ENCODE measurements at regions not wholly inside any gene's neighbourhood (a gene's known extent, or its start where the extent isn't known, plus 50 kb on each side); places are given as distances from the start of the nearest gene placed in this dataset.

DNA sequence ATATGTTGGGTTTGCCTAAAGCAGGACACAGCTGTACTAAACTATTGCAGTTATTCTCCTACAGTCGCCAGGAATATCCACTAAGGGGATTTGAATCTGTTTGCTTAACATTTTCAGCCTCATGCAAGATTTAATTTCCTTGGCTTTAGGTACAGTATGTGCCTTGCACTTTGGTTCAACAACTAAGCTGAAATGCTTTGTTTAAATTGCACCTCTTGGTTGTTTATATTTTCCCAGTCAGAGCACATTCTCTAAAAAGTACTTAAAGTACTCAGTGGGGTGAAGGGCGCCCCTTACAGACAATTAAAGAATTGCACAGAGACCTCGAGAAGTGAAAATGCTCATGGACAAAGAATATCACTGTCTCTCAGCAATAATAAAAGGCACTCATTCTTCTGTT lies 107.8 kb upstream of the MTNR1B start:
- no peak for TF ChIP-seq EGR1 (IDR thresholded peaks at IDR 0.05)
- no peak for TF ChIP-seq YY1 (IDR thresholded peaks at IDR 0.05; ENCODE audit: low read depth)
- no peak for TF ChIP-seq CREB1 (IDR thresholded peaks at IDR 0.05; ENCODE audit: low read depth)
- no peak for TF ChIP-seq FOXM1 (IDR thresholded peaks at IDR 0.05; ENCODE audit: borderline replicate concordance, low read depth)
- TF ChIP-seq CEBPB (IDR thresholded peaks at IDR 0.05): no peak
- TF ChIP-seq, protein P1, sequence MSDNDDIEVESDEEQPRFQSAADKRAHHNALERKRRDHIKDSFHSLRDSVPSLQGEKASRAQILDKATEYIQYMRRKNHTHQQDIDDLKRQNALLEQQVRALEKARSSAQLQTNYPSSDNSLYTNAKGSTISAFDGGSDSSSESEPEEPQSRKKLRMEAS (IDR thresholded peaks at IDR 0.05): no peak
- TF ChIP-seq, protein P2, sequence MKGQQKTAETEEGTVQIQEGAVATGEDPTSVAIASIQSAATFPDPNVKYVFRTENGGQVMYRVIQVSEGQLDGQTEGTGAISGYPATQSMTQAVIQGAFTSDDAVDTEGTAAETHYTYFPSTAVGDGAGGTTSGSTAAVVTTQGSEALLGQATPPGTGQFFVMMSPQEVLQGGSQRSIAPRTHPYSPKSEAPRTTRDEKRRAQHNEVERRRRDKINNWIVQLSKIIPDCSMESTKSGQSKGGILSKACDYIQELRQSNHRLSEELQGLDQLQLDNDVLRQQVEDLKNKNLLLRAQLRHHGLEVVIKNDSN (IDR thresholded peaks at IDR 0.05): no peak
- TF ChIP-seq, protein P3, sequence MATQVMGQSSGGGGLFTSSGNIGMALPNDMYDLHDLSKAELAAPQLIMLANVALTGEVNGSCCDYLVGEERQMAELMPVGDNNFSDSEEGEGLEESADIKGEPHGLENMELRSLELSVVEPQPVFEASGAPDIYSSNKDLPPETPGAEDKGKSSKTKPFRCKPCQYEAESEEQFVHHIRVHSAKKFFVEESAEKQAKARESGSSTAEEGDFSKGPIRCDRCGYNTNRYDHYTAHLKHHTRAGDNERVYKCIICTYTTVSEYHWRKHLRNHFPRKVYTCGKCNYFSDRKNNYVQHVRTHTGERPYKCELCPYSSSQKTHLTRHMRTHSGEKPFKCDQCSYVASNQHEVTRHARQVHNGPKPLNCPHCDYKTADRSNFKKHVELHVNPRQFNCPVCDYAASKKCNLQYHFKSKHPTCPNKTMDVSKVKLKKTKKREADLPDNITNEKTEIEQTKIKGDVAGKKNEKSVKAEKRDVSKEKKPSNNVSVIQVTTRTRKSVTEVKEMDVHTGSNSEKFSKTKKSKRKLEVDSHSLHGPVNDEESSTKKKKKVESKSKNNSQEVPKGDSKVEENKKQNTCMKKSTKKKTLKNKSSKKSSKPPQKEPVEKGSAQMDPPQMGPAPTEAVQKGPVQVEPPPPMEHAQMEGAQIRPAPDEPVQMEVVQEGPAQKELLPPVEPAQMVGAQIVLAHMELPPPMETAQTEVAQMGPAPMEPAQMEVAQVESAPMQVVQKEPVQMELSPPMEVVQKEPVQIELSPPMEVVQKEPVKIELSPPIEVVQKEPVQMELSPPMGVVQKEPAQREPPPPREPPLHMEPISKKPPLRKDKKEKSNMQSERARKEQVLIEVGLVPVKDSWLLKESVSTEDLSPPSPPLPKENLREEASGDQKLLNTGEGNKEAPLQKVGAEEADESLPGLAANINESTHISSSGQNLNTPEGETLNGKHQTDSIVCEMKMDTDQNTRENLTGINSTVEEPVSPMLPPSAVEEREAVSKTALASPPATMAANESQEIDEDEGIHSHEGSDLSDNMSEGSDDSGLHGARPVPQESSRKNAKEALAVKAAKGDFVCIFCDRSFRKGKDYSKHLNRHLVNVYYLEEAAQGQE (IDR thresholded peaks at IDR 0.05; ENCODE audit: low read depth): no peak
- TF ChIP-seq ZBTB7A (IDR thresholded peaks at IDR 0.05; ENCODE audit: low read depth): no peak
- no peak for TF ChIP-seq NFIC (IDR thresholded peaks at IDR 0.05)
- TF ChIP-seq RAD21 (IDR thresholded peaks at IDR 0.05; ENCODE audit: low read depth): no peak

DNA sequence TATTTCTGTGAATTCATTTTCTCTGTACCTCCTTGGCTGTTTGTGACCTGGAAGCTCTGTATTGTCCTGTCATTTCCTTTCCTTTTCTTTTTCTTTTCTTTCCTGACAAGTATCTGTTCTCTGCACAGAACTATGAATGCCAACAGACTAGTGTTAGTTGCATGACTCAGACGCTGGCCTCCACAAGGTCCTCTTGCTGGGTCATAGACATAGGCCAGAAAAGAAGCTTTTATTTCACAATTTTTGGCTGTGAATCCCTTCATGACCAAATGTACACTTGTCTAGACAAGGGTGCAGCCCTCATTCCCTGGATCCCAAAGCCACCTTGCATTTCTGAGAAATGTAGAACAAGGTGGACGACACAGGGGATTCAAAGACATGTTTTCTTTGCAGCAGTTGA lies 104.1 kb upstream of the MTNR1B start:
- TF ChIP-seq FOXM1 (IDR thresholded peaks at IDR 0.05; ENCODE audit: borderline replicate concordance, low read depth): no peak
- no peak for TF ChIP-seq EP300 (IDR thresholded peaks at IDR 0.05; ENCODE audit: borderline replicate concordance)
- TF ChIP-seq YY1 (IDR thresholded peaks at IDR 0.05; ENCODE audit: low read depth): no peak
- TF ChIP-seq EGR1 (IDR thresholded peaks at IDR 0.05): no peak
- no peak for TF ChIP-seq TEAD4 (IDR thresholded peaks at IDR 0.05)
- TF ChIP-seq NFIC (IDR thresholded peaks at IDR 0.05): no peak
- TF ChIP-seq, protein P1 (IDR thresholded peaks at IDR 0.05): no peak
- TF ChIP-seq, protein P2 (IDR thresholded peaks at IDR 0.05): no peak
- no peak for TF ChIP-seq CREB1 (IDR thresholded peaks at IDR 0.05; ENCODE audit: low read depth)

DNA sequence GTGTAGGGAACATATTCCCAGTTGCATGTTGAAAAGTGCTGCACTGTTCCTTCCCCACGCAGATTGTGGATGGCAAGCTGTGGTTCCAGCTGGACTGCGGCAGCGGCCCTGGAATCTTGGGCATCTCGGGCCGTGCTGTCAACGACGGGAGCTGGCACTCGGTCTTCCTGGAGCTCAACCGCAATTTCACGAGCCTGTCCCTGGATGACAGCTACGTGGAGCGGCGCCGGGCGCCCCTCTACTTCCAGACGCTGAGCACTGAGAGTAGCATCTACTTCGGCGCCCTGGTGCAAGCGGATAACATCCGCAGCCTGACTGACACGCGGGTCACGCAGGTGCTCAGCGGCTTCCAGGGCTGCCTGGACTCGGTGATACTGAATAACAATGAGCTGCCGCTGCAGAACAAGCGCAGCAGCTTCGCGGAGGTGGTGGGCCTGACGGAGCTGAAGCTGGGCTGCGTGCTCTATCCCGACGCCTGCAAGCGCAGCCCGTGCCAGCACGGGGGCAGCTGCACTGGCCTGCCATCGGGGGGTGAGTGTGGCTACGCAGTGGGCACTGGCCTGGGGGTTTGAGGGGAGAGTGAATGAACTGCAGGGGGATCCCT lies 102.7 kb upstream of the MTNR1B start:
- TF ChIP-seq TEAD4 (IDR thresholded peaks at IDR 0.05): no peak
- TF ChIP-seq EP300 (IDR thresholded peaks at IDR 0.05; ENCODE audit: borderline replicate concordance): no peak
- no peak for TF ChIP-seq NFIC (IDR thresholded peaks at IDR 0.05)

DNA sequence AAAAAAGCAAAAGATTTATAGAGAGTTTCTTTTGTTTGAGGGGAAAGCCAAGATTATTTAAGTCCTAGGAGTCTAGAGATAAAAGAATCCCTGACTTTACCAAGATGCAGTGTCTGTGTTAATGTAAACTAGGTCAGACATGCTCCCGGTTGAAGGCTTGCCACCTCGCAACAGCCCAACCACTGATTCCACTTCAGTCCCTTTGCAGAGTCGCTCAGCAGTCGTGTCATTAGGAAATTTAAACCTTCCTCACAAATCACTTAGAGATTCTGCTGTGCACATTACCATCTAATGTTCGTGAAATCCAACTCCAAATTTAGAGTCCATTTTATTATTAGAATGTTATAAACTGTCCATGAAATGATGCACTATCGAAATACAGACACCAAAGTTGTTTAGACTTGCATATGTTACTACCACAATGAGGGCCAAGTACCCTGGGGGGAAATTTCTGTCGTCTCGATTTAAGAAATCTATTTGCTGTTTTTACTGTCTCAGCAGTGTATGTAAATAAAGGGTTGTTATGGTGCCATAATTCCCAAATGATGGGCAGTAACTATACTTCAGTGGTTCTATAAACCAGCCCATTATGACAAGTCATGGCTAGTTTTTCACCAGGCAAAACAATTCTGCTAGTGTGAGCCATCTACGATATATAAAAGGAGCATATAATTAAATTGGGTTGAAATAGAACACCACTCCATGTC lies 101.4 kb upstream of the MTNR1B start:
- TF ChIP-seq FOXM1 (IDR thresholded peaks at IDR 0.05; ENCODE audit: borderline replicate concordance, low read depth): no peak
- no peak for TF ChIP-seq EGR1 (IDR thresholded peaks at IDR 0.05)
- TF ChIP-seq, protein P2 (IDR thresholded peaks at IDR 0.05): no peak
- no peak for TF ChIP-seq RAD21 (IDR thresholded peaks at IDR 0.05; ENCODE audit: low read depth)
- TF ChIP-seq EP300 (IDR thresholded peaks at IDR 0.05; ENCODE audit: borderline replicate concordance): no peak
- TF ChIP-seq CREB1 (IDR thresholded peaks at IDR 0.05; ENCODE audit: low read depth): no peak
- no peak for TF ChIP-seq NFIC (IDR thresholded peaks at IDR 0.05)
- no peak for TF ChIP-seq CEBPB (IDR thresholded peaks at IDR 0.05)
- TF ChIP-seq TEAD4 (IDR thresholded peaks at IDR 0.05): no peak
- TF ChIP-seq TAF1 (IDR thresholded peaks at IDR 0.05; ENCODE audit: low read depth): no peak
- TF ChIP-seq, protein P1 (IDR thresholded peaks at IDR 0.05): no peak
- TF ChIP-seq ZBTB7A (IDR thresholded peaks at IDR 0.05; ENCODE audit: low read depth): no peak
- no peak for TF ChIP-seq YY1 (IDR thresholded peaks at IDR 0.05; ENCODE audit: low read depth)
- TF ChIP-seq, protein P3 (IDR thresholded peaks at IDR 0.05; ENCODE audit: low read depth): no peak
- TF ChIP-seq TCF12 (IDR thresholded peaks at IDR 0.05; ENCODE audit: low read depth): no peak

DNA sequence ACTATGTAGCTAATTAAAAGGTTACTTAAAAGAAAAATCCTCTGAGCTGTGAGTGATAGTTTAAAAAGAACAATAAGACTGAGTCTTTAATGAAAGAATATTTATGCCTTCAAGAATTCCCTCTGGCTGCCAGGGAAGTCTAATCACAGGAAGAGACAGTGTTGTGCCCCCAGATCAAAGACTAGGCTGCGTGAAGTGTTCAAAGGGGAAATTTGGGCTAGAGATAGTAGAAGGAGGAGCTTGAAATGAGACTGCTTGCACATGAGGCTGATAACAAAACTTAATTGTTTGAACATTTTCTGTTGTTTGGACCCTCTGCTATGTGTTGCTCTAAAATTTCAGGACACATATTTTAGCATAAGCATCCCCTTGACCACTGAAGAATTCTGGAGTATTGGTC lies 99.7 kb upstream of the MTNR1B start:
- TF ChIP-seq TCF12 (IDR thresholded peaks at IDR 0.05; ENCODE audit: low read depth): no peak
- no peak for TF ChIP-seq EP300 (IDR thresholded peaks at IDR 0.05; ENCODE audit: borderline replicate concordance)
- no peak for TF ChIP-seq ZBTB7A (IDR thresholded peaks at IDR 0.05; ENCODE audit: low read depth)
- TF ChIP-seq NFIC (IDR thresholded peaks at IDR 0.05): no peak
- no peak for TF ChIP-seq CEBPB (IDR thresholded peaks at IDR 0.05)
- no peak for TF ChIP-seq FOXM1 (IDR thresholded peaks at IDR 0.05; ENCODE audit: borderline replicate concordance, low read depth)
- TF ChIP-seq, protein P1 (IDR thresholded peaks at IDR 0.05): no peak
- no peak for TF ChIP-seq YY1 (IDR thresholded peaks at IDR 0.05; ENCODE audit: low read depth)
- no peak for TF ChIP-seq TAF1 (IDR thresholded peaks at IDR 0.05; ENCODE audit: low read depth)
- TF ChIP-seq EGR1 (IDR thresholded peaks at IDR 0.05): no peak
- TF ChIP-seq, protein P3 (IDR thresholded peaks at IDR 0.05; ENCODE audit: low read depth): no peak
- TF ChIP-seq, protein P2 (IDR thresholded peaks at IDR 0.05): no peak
- TF ChIP-seq TEAD4 (IDR thresholded peaks at IDR 0.05): no peak
- TF ChIP-seq CREB1 (IDR thresholded peaks at IDR 0.05; ENCODE audit: low read depth): no peak
- TF ChIP-seq RAD21 (IDR thresholded peaks at IDR 0.05; ENCODE audit: low read depth): no peak
